GM12891 (cell line): ENCODE measurements at regions not wholly inside any gene's neighbourhood (a gene's known extent, or its start where the extent isn't known, plus 50 kb on each side); places are given as distances from the start of the nearest gene placed in this dataset.

Experiments
- PAX5 ChIP-seq: IDR thresholded peaks from 2 replicates; pipeline ENCODE4 v1.6.1; 2011; ENCODE audit warnings: low read length, moderate library complexity, mild to moderate bottlenecking; ENCODE audit not compliant: insufficient read depth, severe bottlenecking
- POLR2A ChIP-seq: IDR thresholded peaks from 2 replicates; pipeline ENCODE4 v1.6.1; 2011; ENCODE audit warnings: low read depth, low read length, control low read depth
- POLR2AphosphoS5 ChIP-seq: IDR thresholded peaks from 2 replicates; pipeline ENCODE4 v1.6.1; 2011; ENCODE audit warnings: low read depth, low read length, control low read depth
- SPI1 ChIP-seq: IDR thresholded peaks from 2 replicates; pipeline ENCODE4 v1.6.1; 2011; ENCODE audit warnings: low read depth, low read length, control low read depth
- TAF1 ChIP-seq: IDR thresholded peaks from 2 replicates; pipeline ENCODE4 v1.6.1; 2011; ENCODE audit warnings: low read depth, low read length, control low read depth

- no peak for TF ChIP-seq POLR2AphosphoS5
- no peak for TF ChIP-seq TAF1
- TF ChIP-seq POLR2A: no peak
- TF ChIP-seq SPI1: no peak
- TF ChIP-seq PAX5: no peak
These were observed 104.9 kb upstream of the DHX15 start for GRCh38 chr4:24689212-24689611.
